PC-3 (cell line): ENCODE measurements at regions not wholly inside any gene's neighbourhood (a gene's known extent, or its start where the extent isn't known, plus 50 kb on each side); places are given as distances from the start of the nearest gene placed in this dataset.

Experiments used
- ATAC-seq: fragments of 200-7000 bp; cut with Tn5 transposase; 2 replicates; pipeline ENCODE4 v1.9.1; 2020; ENCODE audit warnings: mild to moderate bottlenecking, moderate library complexity
- BruUV-seq: library from RNA; stranded (reverse); fragments of 400-500 nt; replicated peaks from 2 replicates; lab custom pipeline; 2021; lab: Mats Ljungman, UMichigan
- CTCF ChIA-PET: fragments of 300-600 bp; sonication (Branson Sonifier 250); formaldehyde crosslinking; loops from one replicate; lab custom pipeline; 2022; ENCODE audit warnings: antibody characterized with exemption; lab: Charles Lee
- POLR2A ChIA-PET: fragments of 300-600 bp; sonication (Branson Sonifier 250); formaldehyde crosslinking; loops from one replicate; lab custom pipeline; 2022; ENCODE audit warnings: antibody characterized with exemption; ENCODE audit not compliant: unreplicated experiment; lab: Charles Lee
- DNase-seq: peaks from one replicate; pipeline ENCODE4 v3.0.0-alpha.2; 2015
- H2AFZ ChIP-seq: fragments of 300-600 bp; sonication (generic); 2 replicates; pipeline ENCODE4 v1.6.0; 2016; ENCODE audit warnings: antibody characterized with exemption, low read length
- H3F3A ChIP-seq: fragments of 300-600 bp; sonication (generic); one replicate; pipeline ENCODE4 v1.6.0; 2017; ENCODE audit warnings: antibody characterized with exemption, low read length, control low read depth, mild to moderate bottlenecking; ENCODE audit not compliant: unreplicated experiment
- H3K27ac ChIP-seq: fragments of 300-600 bp; sonication (generic); 2 replicates; pipeline ENCODE4 v1.5.1; 2016; ENCODE audit warnings: mild to moderate bottlenecking, low read length
- H3K27me3 ChIP-seq: fragments of 300-600 bp; sonication (generic); 2 replicates; pipeline ENCODE4 v1.6.1; 2016; ENCODE audit warnings: low read length, mixed read lengths
- H3K36me3 ChIP-seq: fragments of 300-600 bp; sonication (generic); 2 replicates; pipeline ENCODE4 v1.6.1; 2016; ENCODE audit warnings: low read depth, mixed run types, low read length, mixed read lengths
- H3K4me1 ChIP-seq: fragments of 300-600 bp; sonication (generic); 2 replicates; pipeline ENCODE4 v1.5.1; 2016; ENCODE audit warnings: low read length; ENCODE audit not compliant: insufficient read depth
- H3K4me2 ChIP-seq: fragments of 300-600 bp; sonication (generic); 2 replicates; pipeline ENCODE4 v1.6.0; 2016; ENCODE audit warnings: low read length
- H3K4me3 ChIP-seq: fragments of 300-600 bp; sonication (generic); 2 replicates; pipeline ENCODE4 v1.5.1; 2016; ENCODE audit warnings: mild to moderate bottlenecking, low read length, mixed read lengths
- H3K79me2 ChIP-seq: fragments of 300-600 bp; sonication (generic); 2 replicates; pipeline ENCODE4 v1.6.1; 2017; ENCODE audit warnings: low read length, mixed read lengths
- H3K9ac ChIP-seq: fragments of 300-600 bp; sonication (generic); 2 replicates; pipeline ENCODE4 v1.6.0; 2016; ENCODE audit warnings: mild to moderate bottlenecking, low read length
- H3K9me2 ChIP-seq: fragments of 300-600 bp; sonication (generic); replicated peaks from 2 replicates; pipeline ENCODE4 v1.6.1; 2016; ENCODE audit warnings: mixed run types, low read length, mixed read lengths
- H3K9me3 ChIP-seq: fragments of 300-600 bp; sonication (generic); 2 replicates; pipeline ENCODE4 v1.6.1; 2016; ENCODE audit warnings: low read length, mixed read lengths
- H4K20me1 ChIP-seq: fragments of 300-600 bp; sonication (generic); 2 replicates; pipeline ENCODE4 v1.6.1; 2016; ENCODE audit warnings: low read length, mixed read lengths
- EZH2 ChIP-seq: fragments of 300-600 bp; sonication (generic); IDR thresholded peaks from one replicate; pipeline ENCODE4 v1.6.1; 2017; ENCODE audit warnings: antibody characterized with exemption, mild to moderate bottlenecking, low read length; ENCODE audit not compliant: unreplicated experiment
- EZH2phosphoT487 ChIP-seq: fragments of 300-600 bp; sonication (generic); IDR thresholded peaks from 2 replicates; pipeline ENCODE4 v1.6.1; 2018; ENCODE audit warnings: mild to moderate bottlenecking, antibody characterized with exemption, low read length, borderline replicate concordance
- intact Hi-C: fragments of 100-400 bp; cut with micrococcal nuclease; formaldehyde crosslinking; loops from 2 replicates; pipeline ENCODE4 v1.9.0; 2023
- TF ChIP-seq, protein P1 (sequence below): fragments of 300-600 bp; sonication (generic); conservative IDR thresholded peaks from 2 replicates; pipeline ENCODE4 v1.5.1; 2017; ENCODE audit warnings: antibody characterized with exemption, low read depth, mild to moderate bottlenecking, low read length

DNA sequence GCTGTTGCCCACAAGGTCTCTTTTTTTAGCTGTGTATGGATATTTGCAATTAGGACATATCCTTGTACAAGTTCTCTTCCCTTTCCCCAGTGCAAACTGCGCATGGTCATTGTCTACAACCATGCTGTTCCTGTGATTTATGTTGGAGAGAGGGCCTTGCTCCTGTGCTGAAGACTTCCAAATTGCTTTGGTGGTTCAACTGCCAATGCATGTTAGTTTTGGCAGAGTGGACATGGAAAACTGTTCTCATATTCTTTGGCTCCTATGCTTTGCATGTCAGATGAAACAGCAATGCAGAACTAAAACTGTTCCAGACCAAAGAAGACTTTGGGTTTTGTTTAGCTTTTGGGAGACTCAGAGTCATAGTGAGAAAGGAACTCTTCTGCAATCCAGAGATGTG is 148.8 kb upstream of the EDNRA start:
- no peak for TF ChIP-seq EZH2phosphoT487
- no peaks in the 10 kb centered on the region for H3F3A ChIP-seq
- POLR2A ChIA-PET = no interaction called here
- intact Hi-C loops = loop anchor here (10.0 kb wide), 1 partner anchor 253 kb away; no protein-coding TSS in a partner anchor
- no peak overlapping the region for H3K4me3 ChIP-seq
- no peaks in the 10 kb centered on the region for H3K27me3 ChIP-seq
- H3K4me1 ChIP-seq = peaks cover 14% of the 10 kb centered on the region; the same call in 1 of the 2 replicates
- H4K20me1 ChIP-seq = no peaks in the 10 kb centered on the region
- no peak overlapping the region for H3K9ac ChIP-seq
- H2AFZ ChIP-seq = no peak overlapping the region
- ATAC-seq (no peak), DNase-seq (no peak)
- no TSS peak for BruUV-seq
- CTCF ChIA-PET = no interaction called here
- H3K27ac ChIP-seq = no peak overlapping the region
- no peaks in the 10 kb centered on the region for H3K9me3 ChIP-seq
- H3K79me2 ChIP-seq = no peaks in the 10 kb centered on the region
- H3K9me2 ChIP-seq = no peaks in the 10 kb centered on the region
- no peak overlapping the region for H3K4me2 ChIP-seq
- H3K36me3 ChIP-seq = no peaks in the 10 kb centered on the region

DNA sequence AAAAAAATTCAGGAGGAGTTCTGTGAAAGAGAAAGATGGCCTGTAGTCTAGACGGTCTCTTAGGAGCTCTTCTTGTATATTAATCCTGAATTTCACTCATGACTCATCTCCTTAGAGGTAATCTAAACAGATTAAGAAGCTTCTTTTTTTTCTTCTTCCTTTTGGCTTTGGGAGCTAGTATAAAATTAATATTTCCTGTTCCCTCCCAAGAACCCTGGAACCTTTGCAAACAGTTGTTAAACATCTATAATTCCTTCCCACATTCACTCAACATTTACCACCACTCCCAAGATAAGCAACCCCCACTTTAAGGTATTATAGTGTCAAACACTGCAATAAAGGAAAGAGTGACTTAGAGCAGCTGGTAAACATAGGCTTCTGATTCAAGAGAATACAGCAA is 146.4 kb upstream of the EDNRA start:
- ChIA-PET CTCF (interaction anchor here (0.6 kb wide), 1 partner anchor 97 kb away, joined by 3 read pairs; no protein-coding TSS in a partner anchor), POLR2A (no interaction called here)
- peak overlapping the region; percentile 59 for H3K27ac ChIP-seq
- peaks cover 14% of the 10 kb centered on the region; the same call in 1 of the 2 replicates for H3K4me1 ChIP-seq
- H3K9me2 ChIP-seq = no peaks in the 10 kb centered on the region
- H4K20me1 ChIP-seq = no peaks in the 10 kb centered on the region
- H3K36me3 ChIP-seq = no peaks in the 10 kb centered on the region
- H3K4me2 ChIP-seq = peak overlapping the region; percentile 27; the same call in 1 of the 2 replicates
- H2AFZ ChIP-seq = no peak overlapping the region
- H3K9ac ChIP-seq = no peak overlapping the region
- no peaks in the 10 kb centered on the region for H3K9me3 ChIP-seq
- no peaks in the 10 kb centered on the region for H3F3A ChIP-seq
- ATAC-seq (peak; percentile 96), DNase-seq (peak; percentile 73)
- intact Hi-C loops = loop anchor here (1.0 to 10.0 kb wide), 4 partner anchors 36 to 250 kb away; no protein-coding TSS in a partner anchor
- BruUV-seq = no TSS peak
- no peaks in the 10 kb centered on the region for H3K27me3 ChIP-seq
- no peaks in the 10 kb centered on the region for H3K79me2 ChIP-seq
- TF ChIP-seq, protein P1, sequence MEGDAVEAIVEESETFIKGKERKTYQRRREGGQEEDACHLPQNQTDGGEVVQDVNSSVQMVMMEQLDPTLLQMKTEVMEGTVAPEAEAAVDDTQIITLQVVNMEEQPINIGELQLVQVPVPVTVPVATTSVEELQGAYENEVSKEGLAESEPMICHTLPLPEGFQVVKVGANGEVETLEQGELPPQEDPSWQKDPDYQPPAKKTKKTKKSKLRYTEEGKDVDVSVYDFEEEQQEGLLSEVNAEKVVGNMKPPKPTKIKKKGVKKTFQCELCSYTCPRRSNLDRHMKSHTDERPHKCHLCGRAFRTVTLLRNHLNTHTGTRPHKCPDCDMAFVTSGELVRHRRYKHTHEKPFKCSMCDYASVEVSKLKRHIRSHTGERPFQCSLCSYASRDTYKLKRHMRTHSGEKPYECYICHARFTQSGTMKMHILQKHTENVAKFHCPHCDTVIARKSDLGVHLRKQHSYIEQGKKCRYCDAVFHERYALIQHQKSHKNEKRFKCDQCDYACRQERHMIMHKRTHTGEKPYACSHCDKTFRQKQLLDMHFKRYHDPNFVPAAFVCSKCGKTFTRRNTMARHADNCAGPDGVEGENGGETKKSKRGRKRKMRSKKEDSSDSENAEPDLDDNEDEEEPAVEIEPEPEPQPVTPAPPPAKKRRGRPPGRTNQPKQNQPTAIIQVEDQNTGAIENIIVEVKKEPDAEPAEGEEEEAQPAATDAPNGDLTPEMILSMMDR = no peak
- no peak for TF ChIP-seq EZH2
- no peak for TF ChIP-seq EZH2phosphoT487
- no peak overlapping the region for H3K4me3 ChIP-seq

DNA sequence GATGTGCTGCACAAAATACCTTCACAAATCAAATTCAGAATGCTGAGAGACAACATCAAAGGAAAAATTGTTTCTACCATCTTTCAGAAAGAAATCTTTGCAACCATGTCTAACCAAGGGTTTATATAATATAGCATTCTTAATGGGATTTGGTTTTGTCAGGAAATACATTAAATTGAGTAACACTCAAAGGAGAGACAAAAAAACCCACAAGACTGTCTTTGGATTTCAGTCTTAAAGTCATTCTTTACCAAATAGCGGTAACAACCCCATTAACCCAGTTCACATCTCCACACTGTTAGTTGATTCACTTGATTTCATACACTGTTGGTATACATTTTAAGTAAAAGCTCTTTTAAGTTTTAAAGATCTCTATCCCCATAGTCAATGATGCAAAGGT is 145.7 kb upstream of the EDNRA start:
- intact Hi-C loops = loop anchor here (2.0 to 10.0 kb wide), 3 partner anchors 36 to 250 kb away; no protein-coding TSS in a partner anchor
- no peaks in the 10 kb centered on the region for H3F3A ChIP-seq
- H3K9me3 ChIP-seq = no peaks in the 10 kb centered on the region
- H3K27ac ChIP-seq = peak overlapping the region; percentile 59
- H3K27me3 ChIP-seq = no peaks in the 10 kb centered on the region
- no peak overlapping the region for H3K4me3 ChIP-seq
- peaks cover 18% of the 10 kb centered on the region for H3K4me1 ChIP-seq
- no peaks in the 10 kb centered on the region for H3K36me3 ChIP-seq
- ChIA-PET POLR2A (no interaction called here), CTCF (no interaction called here)
- peak overlapping the region; percentile 21 for H3K9ac ChIP-seq
- no peaks in the 10 kb centered on the region for H3K79me2 ChIP-seq
- no peak for DNase-seq
- H4K20me1 ChIP-seq = no peaks in the 10 kb centered on the region
- no peak overlapping the region for H2AFZ ChIP-seq
- no peak for ATAC-seq
- TF ChIP-seq, protein P1 = no peak
- TF ChIP-seq EZH2phosphoT487 (no peak), EZH2 (no peak)
- BruUV-seq = no TSS peak
- no peaks in the 10 kb centered on the region for H3K9me2 ChIP-seq
- peak overlapping the region; percentile 27; the same call in 1 of the 2 replicates for H3K4me2 ChIP-seq
